Panc1 (cell line): ENCODE measurements at regions not wholly inside any gene's neighbourhood (a gene's known extent, or its start where the extent isn't known, plus 50 kb on each side); places are given as distances from the start of the nearest gene placed in this dataset.

Experiments
- ATAC-seq: fragments of 200-7000 bp; cut with Tn5 transposase; 2 replicates; pipeline ENCODE4 v1.9.1; 2020; ENCODE audit warnings: mild to moderate bottlenecking, moderate library complexity
- BruUV-seq: library from RNA; stranded (reverse); fragments of 400-500 nt; replicated peaks from 2 replicates; lab custom pipeline; 2021; lab: Mats Ljungman, UMichigan
- CTCF ChIA-PET: fragments of 300-600 bp; sonication (Branson Sonifier 250); formaldehyde crosslinking; loops from one replicate; lab custom pipeline; 2022; ENCODE audit warnings: antibody characterized with exemption; lab: Charles Lee
- POLR2A ChIA-PET: fragments of 300-600 bp; sonication (Branson Sonifier 250); formaldehyde crosslinking; loops from one replicate; lab custom pipeline; 2022; ENCODE audit warnings: antibody characterized with exemption; lab: Charles Lee
- DNase-seq: peaks from one replicate; pipeline ENCODE4 v3.0.0-alpha.2; 2010; ENCODE audit warnings: low read depth, low spot score
- H3K27ac ChIP-seq: 2 replicates; pipeline ENCODE4 v1.5.1; 2011; ENCODE audit warnings: mild to moderate bottlenecking, low read length, inconsistent platforms
- H3K27me3 ChIP-seq: fragments of 200-500 bp; sonication (Bioruptor generic); 2 replicates; pipeline ENCODE4 v1.6.0; 2014; ENCODE audit warnings: low read length, inconsistent platforms; ENCODE audit not compliant: control insufficient read depth, insufficient read depth
- H3K36me3 ChIP-seq: fragments of 200-500 bp; sonication (Bioruptor generic); 2 replicates; pipeline ENCODE4 v1.5.1; 2014; ENCODE audit warnings: inconsistent platforms, mild to moderate bottlenecking, low read length, moderate library complexity; ENCODE audit not compliant: control insufficient read depth, insufficient read depth
- H3K4me1 ChIP-seq: 2 replicates; pipeline ENCODE4 v1.5.1; 2011; ENCODE audit warnings: inconsistent platforms, mild to moderate bottlenecking, low read length, moderate library complexity; ENCODE audit not compliant: control insufficient read depth, insufficient read depth
- H3K4me3 ChIP-seq, 2 experiments: 2 replicates each; pipeline ENCODE4 v1.5.1; 2011 to 2012; ENCODE audit warnings: low read depth in 2 of 2, low read length in 2 of 2, mild to moderate bottlenecking in 2 of 2, inconsistent platforms in 1 of 2, moderate library complexity in 1 of 2
- H3K9me3 ChIP-seq: fragments of 200-500 bp; sonication (Bioruptor generic); 2 replicates; pipeline ENCODE4 v1.5.1; 2014; ENCODE audit warnings: low read depth, mild to moderate bottlenecking, inconsistent platforms, low read length, moderate library complexity; ENCODE audit not compliant: control insufficient read depth, insufficient read depth
- POLR2AphosphoS5 ChIP-seq: IDR thresholded peaks from 2 replicates; pipeline ENCODE4 v1.6.1; 2012; ENCODE audit warnings: mild to moderate bottlenecking, low read depth, low read length, moderate library complexity
- SIN3A ChIP-seq: IDR thresholded peaks from 2 replicates; pipeline ENCODE4 v1.6.1; 2012; ENCODE audit warnings: low read depth, mild to moderate bottlenecking, low read length, moderate library complexity, borderline replicate concordance; ENCODE audit not compliant: insufficient read depth
- TCF7L2 ChIP-seq: IDR thresholded peaks from 2 replicates; pipeline ENCODE4 v1.6.1; 2011; ENCODE audit warnings: mild to moderate bottlenecking, low read depth, low read length, inconsistent platforms
- in situ Hi-C: cut with HindIII; loops from 2 replicates; pipeline ENCODE4 v1.10.0; 2016; ENCODE audit warnings: low sequenced_read_pairs, low pct_unique_long_range_greater_than_20kb
- intact Hi-C: fragments of 100-400 bp; cut with micrococcal nuclease; formaldehyde crosslinking; loops from one replicate; pipeline ENCODE4 v1.10.0; 2022; ENCODE audit not compliant: unreplicated experiment
- TF ChIP-seq, protein P1 (sequence below), 2 experiments: IDR thresholded peaks; 2 replicates each; pipeline ENCODE4 v1.6.1; 2011 to 2012; ENCODE audit warnings: low read depth in 2 of 2, control low read depth in 1 of 2, low read length in 1 of 2, mild to moderate bottlenecking in 1 of 2, moderate library complexity in 1 of 2; ENCODE audit not compliant: insufficient read depth in 1 of 2
- TF ChIP-seq, protein P2 (sequence below): fragments of 450-650 bp; IDR thresholded peaks from 2 replicates; pipeline ENCODE4 v1.5.1; 2017; ENCODE audit warnings: mild to moderate bottlenecking

DNA sequence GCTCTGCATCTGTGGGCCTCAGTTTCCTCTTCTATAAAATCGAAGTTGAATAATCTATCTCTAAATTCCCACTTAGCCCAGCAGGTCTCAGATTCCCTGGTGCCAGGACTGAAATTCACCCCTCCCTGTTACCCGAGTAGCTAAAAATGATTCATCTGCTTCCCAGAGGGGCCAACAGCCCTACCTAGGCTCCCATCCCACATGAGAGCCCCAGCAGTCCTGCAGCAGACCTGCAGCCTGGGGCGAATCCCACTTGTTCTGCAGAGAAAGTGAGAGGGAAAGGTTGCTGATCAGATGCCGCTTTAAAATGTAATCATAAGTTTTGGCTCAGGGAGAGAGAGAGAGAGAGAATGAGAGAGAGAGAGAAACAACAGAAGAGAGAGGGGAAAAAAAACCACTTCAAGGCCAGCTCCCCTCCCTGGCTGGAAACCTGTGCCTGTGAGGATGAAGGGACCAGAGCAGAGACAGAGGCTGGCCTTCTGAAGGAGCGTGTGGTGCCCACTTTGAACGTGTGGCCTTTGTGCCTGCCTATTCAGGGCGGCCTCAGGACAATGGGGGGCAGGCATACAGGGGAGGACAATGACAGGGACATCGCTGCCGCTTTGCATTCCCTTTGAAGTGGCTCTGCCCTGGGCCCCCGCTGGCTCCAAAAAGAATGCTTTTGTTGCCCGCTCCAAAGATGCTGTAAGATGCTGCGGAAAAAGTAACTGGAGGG is 85.2 kb upstream of the NKD1 start:
- ATAC-seq: no peak
- CTCF ChIA-PET: no interaction called here
- TF ChIP-seq, protein P1, sequence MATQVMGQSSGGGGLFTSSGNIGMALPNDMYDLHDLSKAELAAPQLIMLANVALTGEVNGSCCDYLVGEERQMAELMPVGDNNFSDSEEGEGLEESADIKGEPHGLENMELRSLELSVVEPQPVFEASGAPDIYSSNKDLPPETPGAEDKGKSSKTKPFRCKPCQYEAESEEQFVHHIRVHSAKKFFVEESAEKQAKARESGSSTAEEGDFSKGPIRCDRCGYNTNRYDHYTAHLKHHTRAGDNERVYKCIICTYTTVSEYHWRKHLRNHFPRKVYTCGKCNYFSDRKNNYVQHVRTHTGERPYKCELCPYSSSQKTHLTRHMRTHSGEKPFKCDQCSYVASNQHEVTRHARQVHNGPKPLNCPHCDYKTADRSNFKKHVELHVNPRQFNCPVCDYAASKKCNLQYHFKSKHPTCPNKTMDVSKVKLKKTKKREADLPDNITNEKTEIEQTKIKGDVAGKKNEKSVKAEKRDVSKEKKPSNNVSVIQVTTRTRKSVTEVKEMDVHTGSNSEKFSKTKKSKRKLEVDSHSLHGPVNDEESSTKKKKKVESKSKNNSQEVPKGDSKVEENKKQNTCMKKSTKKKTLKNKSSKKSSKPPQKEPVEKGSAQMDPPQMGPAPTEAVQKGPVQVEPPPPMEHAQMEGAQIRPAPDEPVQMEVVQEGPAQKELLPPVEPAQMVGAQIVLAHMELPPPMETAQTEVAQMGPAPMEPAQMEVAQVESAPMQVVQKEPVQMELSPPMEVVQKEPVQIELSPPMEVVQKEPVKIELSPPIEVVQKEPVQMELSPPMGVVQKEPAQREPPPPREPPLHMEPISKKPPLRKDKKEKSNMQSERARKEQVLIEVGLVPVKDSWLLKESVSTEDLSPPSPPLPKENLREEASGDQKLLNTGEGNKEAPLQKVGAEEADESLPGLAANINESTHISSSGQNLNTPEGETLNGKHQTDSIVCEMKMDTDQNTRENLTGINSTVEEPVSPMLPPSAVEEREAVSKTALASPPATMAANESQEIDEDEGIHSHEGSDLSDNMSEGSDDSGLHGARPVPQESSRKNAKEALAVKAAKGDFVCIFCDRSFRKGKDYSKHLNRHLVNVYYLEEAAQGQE (IDR thresholded peaks at IDR 0.05; ENCODE audit: insufficient read depth in 1 of 2, low read depth in 2 of 2, low read length in 1 of 2): no peak
- no peak for TF ChIP-seq SIN3A
- TF ChIP-seq, protein P2, sequence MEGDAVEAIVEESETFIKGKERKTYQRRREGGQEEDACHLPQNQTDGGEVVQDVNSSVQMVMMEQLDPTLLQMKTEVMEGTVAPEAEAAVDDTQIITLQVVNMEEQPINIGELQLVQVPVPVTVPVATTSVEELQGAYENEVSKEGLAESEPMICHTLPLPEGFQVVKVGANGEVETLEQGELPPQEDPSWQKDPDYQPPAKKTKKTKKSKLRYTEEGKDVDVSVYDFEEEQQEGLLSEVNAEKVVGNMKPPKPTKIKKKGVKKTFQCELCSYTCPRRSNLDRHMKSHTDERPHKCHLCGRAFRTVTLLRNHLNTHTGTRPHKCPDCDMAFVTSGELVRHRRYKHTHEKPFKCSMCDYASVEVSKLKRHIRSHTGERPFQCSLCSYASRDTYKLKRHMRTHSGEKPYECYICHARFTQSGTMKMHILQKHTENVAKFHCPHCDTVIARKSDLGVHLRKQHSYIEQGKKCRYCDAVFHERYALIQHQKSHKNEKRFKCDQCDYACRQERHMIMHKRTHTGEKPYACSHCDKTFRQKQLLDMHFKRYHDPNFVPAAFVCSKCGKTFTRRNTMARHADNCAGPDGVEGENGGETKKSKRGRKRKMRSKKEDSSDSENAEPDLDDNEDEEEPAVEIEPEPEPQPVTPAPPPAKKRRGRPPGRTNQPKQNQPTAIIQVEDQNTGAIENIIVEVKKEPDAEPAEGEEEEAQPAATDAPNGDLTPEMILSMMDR: no peak
- no peak for TF ChIP-seq POLR2AphosphoS5
- TF ChIP-seq TCF7L2: no peak

DNA sequence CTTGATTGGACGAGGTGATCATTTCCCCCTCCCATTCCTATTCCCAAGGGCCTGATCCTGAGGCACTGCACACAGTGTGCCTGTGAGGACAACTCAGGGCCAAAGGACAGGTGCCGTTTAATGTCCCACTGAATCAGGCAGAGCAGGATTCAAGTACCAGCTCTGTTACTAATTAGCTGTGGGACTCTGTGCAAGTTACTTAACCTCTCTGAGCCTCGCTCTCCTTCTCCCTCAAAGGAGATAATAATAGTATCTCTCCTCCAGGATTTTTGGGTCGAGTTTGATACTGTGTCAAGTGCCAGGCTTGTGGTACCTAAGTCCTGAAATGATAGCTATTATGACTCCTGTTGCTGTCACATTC is 86.8 kb upstream of the NKD1 start:
- Histone ChIP-seq H3K27me3 (peaks cover 2% of the 10 kb centered on the region; the same call in 1 of the 2 replicates), H3K36me3 (no peaks in the 10 kb centered on the region), H3K9me3 (no peaks in the 10 kb centered on the region), H3K4me3 (no peak overlapping the region), H3K27ac (no peak overlapping the region), H3K4me1 (no peaks in the 10 kb centered on the region)
- intact Hi-C loops: no loop called here
- no TSS peak for BruUV-seq
- ChIA-PET POLR2A (no interaction called here), CTCF (no interaction called here)
- TF ChIP-seq, protein P2: no peak
- TF ChIP-seq POLR2AphosphoS5 (no peak), SIN3A (no peak), TCF7L2 (no peak)
- TF ChIP-seq, protein P1 (IDR thresholded peaks at IDR 0.05; ENCODE audit: insufficient read depth in 1 of 2, low read depth in 2 of 2, low read length in 1 of 2): no peak
- in situ Hi-C loops: no loop called here
- ATAC-seq: no peak
- DNase-seq: no peak

More for the DNA sequence above, 85.2 kb upstream of the NKD1 start:
- Histone ChIP-seq H3K36me3 (no peaks in the 10 kb centered on the region), H3K4me1 (no peaks in the 10 kb centered on the region), H3K4me3 (no peak overlapping the region), H3K27me3 (peaks cover 5% of the 10 kb centered on the region; the same call in 1 of the 2 replicates), H3K27ac (no peak overlapping the region), H3K9me3 (no peaks in the 10 kb centered on the region)
- no peak for DNase-seq
- intact Hi-C loops: no loop called here
- in situ Hi-C loops: no loop called here
- POLR2A ChIA-PET: no interaction called here
- BruUV-seq: no TSS peak
